Femur (tissue), 1 donor: ENCODE measurements at regions not wholly inside any gene's neighbourhood (a gene's known extent, or its start where the extent isn't known, plus 50 kb on each side); places are given as distances from the start of the nearest gene placed in this dataset.
"Not testable (repeated sequence)": the region's sequence is repeated elsewhere in the genome, so short reads cannot be mapped to it uniquely, and the experiment has no call there.

Experiments
- DNase-seq: peaks from one replicate; pipeline ENCODE4 v3.0.0-alpha.2; 2017

GRCh38 chr2:111320965-111321364, 200.3 kb downstream of the BCL2L11 start:
- DNase-seq, result not testable (repeated sequence)

- DNase-seq, result not testable (repeated sequence)
Measured at GRCh38 chr2:111323384-111323783, 202.7 kb downstream of the BCL2L11 start.

- DNase-seq, result not testable (repeated sequence)
Measured at GRCh38 chr2:111327726-111328125, 207.0 kb downstream of the BCL2L11 start.

DNA sequence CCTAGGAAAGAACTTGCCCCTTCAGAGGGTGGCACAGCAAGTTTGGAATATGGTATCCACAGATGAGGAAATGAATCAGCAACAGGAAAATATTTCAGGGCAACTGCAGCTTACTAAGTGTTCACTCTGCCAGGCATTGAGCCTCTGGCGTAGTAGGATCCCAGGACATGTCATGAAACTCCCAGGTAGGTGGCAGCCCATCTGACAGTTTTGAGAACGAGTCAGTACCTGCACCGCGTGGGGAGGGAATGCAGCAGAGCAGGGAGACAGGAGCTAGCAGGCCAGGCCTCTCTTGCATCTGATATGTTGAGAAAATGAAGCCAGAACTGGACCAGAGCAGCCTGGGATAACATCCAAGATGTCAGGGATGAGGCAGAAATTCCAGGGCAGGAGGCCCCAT, 208.6 kb downstream of the BCL2L11 start:
- not testable (repeated sequence) for DNase-seq

GRCh38 chr2:111331099-111331724, 210.5 kb downstream of the BCL2L11 start:
- DNase-seq, result not testable (repeated sequence)

- not testable (repeated sequence) for DNase-seq
Measured at GRCh38 chr2:111335220-111335907, 214.7 kb downstream of the BCL2L11 start.

DNA sequence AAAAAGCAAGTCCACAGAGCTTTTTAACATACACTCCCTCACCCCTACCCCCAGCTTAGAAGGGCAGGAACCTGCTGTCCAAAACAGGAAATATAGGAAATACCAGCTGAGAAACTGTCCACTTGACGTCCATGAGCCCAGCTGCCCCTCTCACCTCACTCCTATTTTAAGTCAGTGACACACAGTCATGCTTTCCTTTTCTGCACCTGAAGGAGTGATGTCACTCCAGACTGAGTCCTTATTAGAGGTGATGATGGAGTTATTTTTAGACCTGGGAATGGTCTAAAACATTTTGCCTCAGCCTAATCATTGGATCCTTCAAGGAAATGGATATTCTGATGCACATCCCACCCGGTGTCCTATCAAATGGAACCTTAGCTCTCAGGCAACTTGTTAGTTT, 217.8 kb downstream of the BCL2L11 start:
- DNase-seq, result not testable (repeated sequence)

- not testable (repeated sequence) for DNase-seq
Measured at GRCh38 chr2:111339476-111339875, 218.8 kb downstream of the BCL2L11 start.

- not testable (repeated sequence) for DNase-seq
Measured at GRCh38 chr2:111344590-111344989, 223.9 kb downstream of the BCL2L11 start.

GRCh38 chr2:111345439-111345838, 224.7 kb downstream of the BCL2L11 start:
- DNase-seq, result not testable (repeated sequence)

DNA sequence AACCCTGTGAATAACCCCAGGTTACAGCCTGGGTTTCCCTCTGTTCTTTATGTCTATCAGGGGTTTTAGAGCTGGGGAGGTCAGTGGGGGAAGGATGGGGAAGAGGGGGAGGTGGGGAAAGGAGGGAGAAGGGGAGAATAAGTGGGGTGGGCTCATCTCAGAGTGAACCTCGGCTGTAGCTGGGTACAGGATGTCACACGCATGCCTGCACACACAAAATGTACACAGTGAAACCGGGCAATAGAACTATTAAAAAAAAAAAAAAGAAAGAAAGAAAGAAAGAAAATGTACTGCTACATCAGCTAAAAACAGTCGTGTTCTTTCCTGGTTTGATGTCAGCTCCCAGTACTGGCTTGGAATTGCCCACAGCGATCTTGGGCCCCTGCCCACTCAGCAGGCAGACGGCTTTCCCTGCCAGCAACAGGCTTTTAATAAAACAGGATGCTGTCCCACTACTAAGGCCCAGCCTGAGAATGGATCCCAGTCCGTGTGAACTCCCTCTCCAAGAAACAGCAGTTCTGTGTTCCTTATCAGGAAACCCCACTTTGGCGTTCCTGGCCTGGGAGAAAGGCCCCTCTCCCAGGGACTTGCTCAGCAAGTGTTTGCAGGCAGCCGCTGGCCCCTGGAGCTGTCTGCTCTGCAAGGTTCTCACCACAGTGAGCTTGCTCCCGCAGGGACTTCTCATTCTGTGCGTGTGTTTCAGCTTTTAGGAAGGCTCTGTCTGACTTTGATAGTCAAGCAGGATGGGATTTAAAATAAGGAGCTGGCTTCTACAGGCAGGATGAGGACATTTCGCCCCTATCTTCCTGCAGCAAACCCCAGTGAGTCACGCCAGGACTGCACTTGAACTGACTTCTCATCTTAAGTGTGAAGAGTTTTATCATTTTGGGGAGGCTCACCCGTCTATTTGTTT, 225.6 kb downstream of the BCL2L11 start:
- DNase-seq, result peak; percentile 54

- DNase-seq, result not testable (repeated sequence)
Measured at GRCh38 chr2:111347695-111348094, 227.0 kb downstream of the BCL2L11 start.

GRCh38 chr2:111348316-111348715, 227.6 kb downstream of the BCL2L11 start:
- DNase-seq, result not testable (repeated sequence)

GRCh38 chr2:111355022-111355817, 234.5 kb downstream of the BCL2L11 start:
- DNase-seq, result peak; percentile 35

- DNase-seq, result not testable (repeated sequence)
Measured at GRCh38 chr2:111355823-111356511, 235.3 kb downstream of the BCL2L11 start.

GRCh38 chr2:111356512-111357031, 235.9 kb downstream of the BCL2L11 start:
- DNase-seq, result not testable (repeated sequence)

DNA sequence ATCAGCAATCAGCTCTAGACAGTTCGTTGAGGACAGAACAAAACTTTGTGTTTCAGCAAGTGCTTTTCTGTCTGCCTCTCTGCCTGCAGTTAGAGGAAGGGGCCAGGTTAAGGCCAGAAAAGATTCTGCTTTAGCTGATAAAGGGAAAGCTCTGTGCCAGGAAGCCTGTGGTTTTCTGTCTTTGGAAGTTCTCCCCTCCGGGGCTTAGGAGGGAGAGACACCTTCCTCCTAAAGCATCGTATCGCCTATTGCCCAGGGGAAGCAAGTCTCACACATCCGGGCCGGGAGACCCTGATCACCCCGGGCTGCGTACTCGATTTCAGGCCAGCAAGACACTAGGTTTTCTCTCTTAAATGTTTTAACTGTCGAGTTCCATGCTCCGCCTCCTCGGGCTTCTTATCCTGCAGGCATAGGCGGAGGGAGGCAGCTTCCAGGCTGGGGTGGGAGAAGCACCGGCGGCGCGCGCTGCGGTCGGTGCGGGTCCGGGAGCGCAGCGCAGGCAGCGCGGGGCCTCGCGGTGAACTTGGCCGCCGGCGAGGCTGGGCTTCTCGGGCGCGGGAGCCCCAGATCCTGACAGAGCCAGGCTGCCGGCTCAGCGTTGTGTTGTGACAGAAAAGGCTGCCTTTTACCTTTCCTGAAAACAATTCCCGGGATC, 245.4 kb downstream of the BCL2L11 start:
- peak; percentile 57 for DNase-seq

- DNase-seq, result not testable (repeated sequence)
Measured at GRCh38 chr2:111366641-111367029, 245.9 kb downstream of the BCL2L11 start.

- not testable (repeated sequence) for DNase-seq
Measured at GRCh38 chr2:111367080-111367479, 246.4 kb downstream of the BCL2L11 start.

GRCh38 chr2:111367871-111368270, 247.2 kb downstream of the BCL2L11 start:
- DNase-seq, result not testable (repeated sequence)

- not testable (repeated sequence) for DNase-seq
Measured at GRCh38 chr2:111368288-111368687, 247.6 kb downstream of the BCL2L11 start.
